Activated naive CD4-positive, alpha-beta T cell treated with anti-CD3 and anti-CD28 coated beads for 36 hours (primary cell): ENCODE measurements at regions not wholly inside any gene's neighbourhood (a gene's known extent, or its start where the extent isn't known, plus 50 kb on each side); places are given as distances from the start of the nearest gene placed in this dataset.
"Not testable (repeated sequence)": the region's sequence is repeated elsewhere in the genome, so short reads cannot be mapped to it uniquely, and the experiment has no call there.

ENCODE experiments used
- CTCF ChIA-PET: fragments of 350-600 bp; sonication (Branson Sonifier 250); formaldehyde crosslinking; loops from one replicate; lab custom pipeline; 2021; ENCODE audit warnings: antibody characterized with exemption; lab: Charles Lee
- DNase-seq: peaks from one replicate; pipeline ENCODE4 v3.0.0-alpha.2; 2020
- H3K27ac Mint-ChIP-seq: one replicate; pipeline ENCODE4 v1.8.0; 2021; ENCODE audit warnings: mild to moderate bottlenecking, mixed read lengths
- H3K27me3 Mint-ChIP-seq: one replicate; pipeline ENCODE4 v1.8.0; 2021; ENCODE audit warnings: low read depth, mixed read lengths
- H3K36me3 Mint-ChIP-seq: one replicate; pipeline ENCODE4 v1.8.0; 2021; ENCODE audit warnings: low read depth, mixed read lengths
- H3K4me1 Mint-ChIP-seq: one replicate; pipeline ENCODE4 v1.8.0; 2021; ENCODE audit warnings: low read depth, mixed read lengths
- H3K4me3 Mint-ChIP-seq: one replicate; pipeline ENCODE4 v1.8.0; 2021; ENCODE audit warnings: mild to moderate bottlenecking, moderate library complexity, mixed read lengths
- H3K9me3 Mint-ChIP-seq: one replicate; pipeline ENCODE4 v1.8.0; 2021; ENCODE audit warnings: mixed read lengths
- intact Hi-C: fragments of 100-400 bp; cut with micrococcal nuclease; formaldehyde crosslinking; loops from one replicate; pipeline ENCODE4 v1.15.1; 2023

DNA sequence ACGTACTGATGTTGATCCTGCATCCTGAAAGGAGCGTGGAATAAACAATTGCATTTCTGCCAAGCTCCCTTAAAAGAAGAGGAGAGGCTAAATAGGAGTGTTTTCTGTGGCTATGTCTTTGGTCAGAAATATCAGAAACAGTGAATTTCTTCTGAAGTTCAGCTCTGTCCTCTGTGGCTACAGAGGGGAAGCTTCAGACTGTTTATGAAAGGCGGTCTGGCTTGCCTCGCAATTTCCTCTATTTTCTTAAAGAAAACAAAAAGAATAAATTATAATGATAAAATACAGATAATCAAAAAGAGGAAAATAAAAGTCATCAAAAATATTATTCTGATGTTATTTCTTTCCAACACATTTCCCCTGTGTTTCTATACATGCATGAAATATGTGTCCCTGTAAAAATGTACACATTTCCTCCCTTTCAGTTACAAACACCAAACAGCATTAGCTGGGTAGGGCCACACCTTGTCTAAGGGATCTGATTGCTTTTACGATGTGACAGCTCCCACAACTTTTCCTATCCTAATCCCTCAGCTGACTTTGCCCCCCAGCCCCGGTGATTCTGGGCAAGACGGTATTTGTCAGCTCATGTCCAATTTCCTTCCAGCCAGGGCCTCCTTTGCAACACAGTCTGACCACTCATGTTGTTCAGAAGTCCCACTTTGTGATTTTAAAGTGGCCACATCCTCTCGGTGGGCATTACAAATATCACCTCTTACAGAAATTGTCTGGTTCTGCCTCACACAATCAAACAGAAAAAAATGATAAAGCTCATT, 439.0 kb downstream of the HS3ST3B1 start:
- intact Hi-C loops: no loop called here
- Mint-ChIP-seq H3K4me3 (no peak overlapping the region), H3K36me3 (no peaks in the 10 kb centered on the region), H3K4me1 (no peaks in the 10 kb centered on the region), H3K27me3 (no peaks in the 10 kb centered on the region), H3K27ac (no peak overlapping the region), H3K9me3 (no peaks in the 10 kb centered on the region)
- DNase-seq: no peak
- CTCF ChIA-PET: interaction anchor here (0.8 kb wide), 1 partner anchor 187 kb away, joined by 3 read pairs; no protein-coding TSS in a partner anchor

DNA sequence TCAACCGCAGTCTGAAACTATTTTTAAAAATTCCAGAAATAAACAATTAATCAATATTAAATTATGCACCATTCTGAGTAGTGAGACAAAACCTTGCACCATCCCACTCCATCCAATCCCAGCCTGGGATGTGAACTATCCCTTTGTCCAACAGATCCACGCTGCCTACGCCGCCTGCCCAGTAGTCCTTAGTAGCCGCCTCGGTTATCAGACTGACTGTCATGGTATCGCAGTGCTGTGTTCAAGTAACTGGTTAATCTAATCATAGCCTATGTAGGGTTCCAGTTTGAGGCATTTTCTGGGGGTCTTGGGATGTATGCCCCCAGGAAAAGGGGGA, 437.7 kb downstream of the HS3ST3B1 start:
- H3K27ac Mint-ChIP-seq: no peak overlapping the region
- no peaks in the 10 kb centered on the region for H3K36me3 Mint-ChIP-seq
- no peaks in the 10 kb centered on the region for H3K27me3 Mint-ChIP-seq
- no peak overlapping the region for H3K4me3 Mint-ChIP-seq
- no peaks in the 10 kb centered on the region for H3K4me1 Mint-ChIP-seq
- DNase-seq: no peak
- H3K9me3 Mint-ChIP-seq: no peaks in the 10 kb centered on the region
- CTCF ChIA-PET: no interaction called here
- intact Hi-C loops: no loop called here

- Mint-ChIP-seq H3K27me3 (peaks cover 2% of the 10 kb centered on the region), H3K9me3 (no peaks in the 10 kb centered on the region), H3K36me3 (no peaks in the 10 kb centered on the region), H3K4me3 (no peak overlapping the region), H3K4me1 (no peaks in the 10 kb centered on the region), H3K27ac (no peak overlapping the region)
- CTCF ChIA-PET: no interaction called here
- intact Hi-C loops: no loop called here
- no peak for DNase-seq
Measured at GRCh38 chr17:14737984-14738651, 437.2 kb downstream of the HS3ST3B1 start.

GRCh38 chr17:14736631-14737030, 435.8 kb downstream of the HS3ST3B1 start:
- no peak overlapping the region for H3K4me3 Mint-ChIP-seq
- DNase-seq: no peak
- intact Hi-C loops: no loop called here

GRCh38 chr17:14733376-14733775, 432.5 kb downstream of the HS3ST3B1 start:
- intact Hi-C loops: no loop called here
- CTCF ChIA-PET: no interaction called here
- no peaks in the 10 kb centered on the region for H3K9me3 Mint-ChIP-seq
- no peak overlapping the region for H3K4me3 Mint-ChIP-seq
- H3K27ac Mint-ChIP-seq: no peak overlapping the region
- no peaks in the 10 kb centered on the region for H3K36me3 Mint-ChIP-seq
- peaks cover 2% of the 10 kb centered on the region for H3K27me3 Mint-ChIP-seq
- H3K4me1 Mint-ChIP-seq: no peaks in the 10 kb centered on the region
- DNase-seq: no peak

More at GRCh38 chr17:14736631-14737030, 435.8 kb downstream of the HS3ST3B1 start:
- H3K27ac Mint-ChIP-seq: no peak overlapping the region
- H3K27me3 Mint-ChIP-seq: peaks cover 2% of the 10 kb centered on the region
- H3K9me3 Mint-ChIP-seq: no peaks in the 10 kb centered on the region
- CTCF ChIA-PET: no interaction called here
- H3K4me1 Mint-ChIP-seq: no peaks in the 10 kb centered on the region
- H3K36me3 Mint-ChIP-seq: no peaks in the 10 kb centered on the region

GRCh38 chr17:14732211-14732610, 431.3 kb downstream of the HS3ST3B1 start:
- H3K27ac Mint-ChIP-seq: no peak overlapping the region
- no peak overlapping the region for H3K4me3 Mint-ChIP-seq
- intact Hi-C loops: no loop called here
- H3K27me3 Mint-ChIP-seq: peaks cover 2% of the 10 kb centered on the region
- H3K4me1 Mint-ChIP-seq: no peaks in the 10 kb centered on the region
- no peaks in the 10 kb centered on the region for H3K9me3 Mint-ChIP-seq
- CTCF ChIA-PET: interaction anchor here (0.7 kb wide), 2 partner anchors 38 to 150 kb away, joined by 3 to 4 read pairs; no protein-coding TSS in a partner anchor
- no peak for DNase-seq
- no peaks in the 10 kb centered on the region for H3K36me3 Mint-ChIP-seq

DNA sequence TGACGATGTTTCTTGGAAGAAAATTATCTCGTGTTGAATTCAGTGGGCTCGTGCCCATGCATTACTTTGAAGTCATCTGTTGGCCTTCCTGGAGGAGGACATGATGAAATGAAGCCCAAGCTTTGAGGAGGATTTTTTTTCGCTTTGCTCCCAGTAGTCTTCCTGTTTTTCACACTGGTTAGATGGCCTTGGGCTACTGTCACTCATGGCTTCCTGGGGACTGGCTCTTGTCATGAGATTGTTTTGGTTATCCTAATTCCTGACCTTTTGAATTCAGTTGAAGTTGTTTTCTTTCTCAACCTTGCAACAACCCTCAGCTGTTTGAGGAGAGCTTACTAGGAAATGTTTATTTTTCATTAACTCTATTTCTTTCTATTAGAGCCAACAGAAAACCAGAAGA, 430.7 kb downstream of the HS3ST3B1 start:
- intact Hi-C loops: no loop called here
- Mint-ChIP-seq H3K4me3 (no peak overlapping the region), H3K27me3 (peaks cover 2% of the 10 kb centered on the region), H3K36me3 (no peaks in the 10 kb centered on the region), H3K4me1 (no peaks in the 10 kb centered on the region), H3K9me3 (no peaks in the 10 kb centered on the region), H3K27ac (no peak overlapping the region)
- no peak for DNase-seq
- CTCF ChIA-PET: interaction anchor here (0.7 kb wide), 1 partner anchor 37 kb away, joined by 3 read pairs; no protein-coding TSS in a partner anchor

DNA sequence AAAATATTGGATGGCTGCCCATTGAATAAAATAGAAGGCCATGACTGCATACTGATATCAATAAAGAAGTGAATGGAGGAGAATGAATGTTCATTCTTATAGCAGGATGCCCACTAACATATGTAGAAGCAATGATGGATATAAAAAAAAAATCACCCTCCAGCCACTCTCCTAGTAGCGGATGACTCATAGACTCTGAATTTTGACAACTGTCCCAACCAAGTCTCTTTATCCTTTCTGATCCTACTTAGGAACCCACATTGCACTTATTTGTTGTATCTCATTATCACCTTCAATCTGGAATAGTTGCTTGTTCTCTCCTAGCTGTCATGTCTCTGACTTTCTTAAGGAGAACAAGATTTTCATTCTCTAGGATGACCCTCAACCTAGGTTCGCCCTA, 429.9 kb downstream of the HS3ST3B1 start:
- CTCF ChIA-PET: no interaction called here

DNA sequence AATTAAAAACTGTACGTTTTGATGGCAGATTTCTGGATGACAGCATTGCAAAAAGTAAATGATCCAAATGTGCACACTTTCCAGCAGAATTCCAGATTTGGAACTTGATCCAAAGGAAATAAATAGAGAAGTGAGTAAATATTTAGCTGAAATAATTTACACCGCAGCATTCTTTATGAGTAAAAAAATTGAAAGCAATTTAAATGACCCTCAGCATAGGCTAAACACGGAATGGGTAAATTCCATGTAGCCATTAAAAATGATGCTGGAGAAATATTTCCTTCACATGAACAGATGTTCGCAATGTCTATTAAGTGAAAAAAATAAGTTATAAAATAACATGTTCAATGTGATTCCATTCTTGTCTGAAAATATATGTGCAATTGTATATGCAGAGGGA, 424.8 kb downstream of the HS3ST3B1 start:
- Mint-ChIP-seq H3K9me3 (no peaks in the 10 kb centered on the region), H3K4me1 (no peaks in the 10 kb centered on the region), H3K27ac (no peak overlapping the region), H3K36me3 (no peaks in the 10 kb centered on the region), H3K4me3 (no peak overlapping the region), H3K27me3 (no peaks in the 10 kb centered on the region)
- DNase-seq: no peak
- intact Hi-C loops: no loop called here
- CTCF ChIA-PET: no interaction called here

More for the DNA sequence above, 429.9 kb downstream of the HS3ST3B1 start:
- no peaks in the 10 kb centered on the region for H3K36me3 Mint-ChIP-seq
- intact Hi-C loops: no loop called here
- no peak overlapping the region for H3K4me3 Mint-ChIP-seq
- no peak for DNase-seq
- H3K27ac Mint-ChIP-seq: no peak overlapping the region
- H3K4me1 Mint-ChIP-seq: no peaks in the 10 kb centered on the region
- no peaks in the 10 kb centered on the region for H3K9me3 Mint-ChIP-seq
- peaks cover 2% of the 10 kb centered on the region for H3K27me3 Mint-ChIP-seq

- intact Hi-C loops: no loop called here
- Mint-ChIP-seq H3K36me3 (no peaks in the 10 kb centered on the region), H3K27ac (no peak overlapping the region), H3K27me3 (no peaks in the 10 kb centered on the region), H3K4me1 (no peaks in the 10 kb centered on the region), H3K9me3 (no peaks in the 10 kb centered on the region), H3K4me3 (no peak overlapping the region)
- DNase-seq: no peak
- CTCF ChIA-PET: no interaction called here
Measured at GRCh38 chr17:14724770-14725169, 423.9 kb downstream of the HS3ST3B1 start.

- H3K4me3 Mint-ChIP-seq, CTCF ChIA-PET, DNase-seq, H3K4me1 Mint-ChIP-seq, H3K27me3 Mint-ChIP-seq, intact Hi-C loops, H3K27ac Mint-ChIP-seq, H3K36me3 Mint-ChIP-seq, H3K9me3 Mint-ChIP-seq: not testable (repeated sequence)
Measured at GRCh38 chr17:14723349-14723748, 422.5 kb downstream of the HS3ST3B1 start.

- no peak for DNase-seq
- no peak overlapping the region for H3K27ac Mint-ChIP-seq
- intact Hi-C loops: no loop called here
- no peaks in the 10 kb centered on the region for H3K36me3 Mint-ChIP-seq
- H3K4me1 Mint-ChIP-seq: no peaks in the 10 kb centered on the region
- no peaks in the 10 kb centered on the region for H3K9me3 Mint-ChIP-seq
- no peak overlapping the region for H3K4me3 Mint-ChIP-seq
- H3K27me3 Mint-ChIP-seq: peaks cover 2% of the 10 kb centered on the region
- CTCF ChIA-PET: no interaction called here
Measured at GRCh38 chr17:14719942-14720341, 419.1 kb downstream of the HS3ST3B1 start.

GRCh38 chr17:14717859-14718258, 417.0 kb downstream of the HS3ST3B1 start:
- Mint-ChIP-seq H3K36me3 (no peaks in the 10 kb centered on the region), H3K9me3 (no peaks in the 10 kb centered on the region)

More at GRCh38 chr17:14717859-14718258, 417.0 kb downstream of the HS3ST3B1 start:
- no peak overlapping the region for H3K4me3 Mint-ChIP-seq
- H3K4me1 Mint-ChIP-seq: no peaks in the 10 kb centered on the region
- H3K27me3 Mint-ChIP-seq: peaks cover 2% of the 10 kb centered on the region
- H3K27ac Mint-ChIP-seq: no peak overlapping the region
- DNase-seq: no peak
- intact Hi-C loops: no loop called here
- CTCF ChIA-PET: no interaction called here
